Suppressor macrophage treated with lipopolysaccharide for 4 hours (primary cell): ENCODE measurements at regions not wholly inside any gene's neighbourhood (a gene's known extent, or its start where the extent isn't known, plus 50 kb on each side); places are given as distances from the start of the nearest gene placed in this dataset.

ENCODE experiments used
- DNase-seq: peaks from one replicate; pipeline ENCODE4 v3.0.0-alpha.2; 2020

DNA sequence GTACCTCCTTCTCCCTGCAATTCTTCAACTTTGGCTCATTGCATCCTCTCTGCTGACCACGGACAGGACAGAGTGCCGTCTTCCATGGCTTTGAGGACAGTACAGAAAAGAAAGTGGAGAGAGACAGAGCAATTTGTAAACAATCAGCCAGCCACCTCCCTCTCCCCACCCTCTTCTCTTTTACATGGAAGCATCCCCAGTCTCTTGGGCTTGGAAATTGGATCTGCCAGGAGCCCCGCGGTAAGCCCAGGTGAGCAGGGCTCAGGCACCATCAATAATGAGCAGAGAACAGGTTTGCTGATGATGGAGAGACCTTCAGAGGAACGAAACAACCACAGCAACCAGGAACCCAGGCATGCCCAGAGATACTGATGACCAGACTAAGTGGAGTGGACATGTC lies 194.9 kb upstream of the TNRC6C start:
- no peak for DNase-seq

DNA sequence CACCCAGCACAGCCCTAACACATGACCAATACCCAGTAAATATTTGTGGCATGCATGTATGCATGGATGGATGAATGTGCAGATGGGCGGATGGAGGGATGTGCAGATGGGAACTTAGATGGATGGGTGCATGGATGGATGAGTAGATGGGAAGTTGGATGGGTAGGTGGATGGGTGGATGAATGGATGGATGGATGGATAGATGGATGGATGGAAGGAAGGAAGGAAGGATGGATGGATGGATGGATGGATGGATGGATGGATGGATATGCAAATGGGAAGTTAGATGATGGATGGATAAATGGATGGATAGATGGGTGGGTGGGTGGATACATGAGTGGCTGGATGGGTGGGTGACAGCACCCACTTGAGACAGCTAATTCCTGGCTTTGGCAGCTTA lies 193.2 kb upstream of the TNRC6C start:
- DNase-seq, result no peak

DNA sequence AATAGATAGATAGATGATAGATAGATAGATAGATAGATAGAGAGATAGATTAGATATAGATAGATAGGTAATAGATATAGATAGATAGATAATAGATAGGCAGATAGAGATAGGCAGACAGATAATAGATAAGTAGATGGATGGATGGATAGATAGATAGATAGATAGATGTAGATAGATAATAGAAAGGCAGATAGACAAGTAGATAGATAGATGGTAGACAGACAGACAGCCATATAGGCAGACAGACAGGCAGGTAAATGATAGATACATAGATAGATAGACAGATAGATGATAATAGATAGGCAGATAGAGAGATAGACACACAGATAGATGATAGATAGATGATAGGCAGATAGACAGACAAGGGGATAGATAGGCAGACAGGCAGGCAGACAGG lies 191.4 kb upstream of the TNRC6C start:
- DNase-seq, result no peak

DNA sequence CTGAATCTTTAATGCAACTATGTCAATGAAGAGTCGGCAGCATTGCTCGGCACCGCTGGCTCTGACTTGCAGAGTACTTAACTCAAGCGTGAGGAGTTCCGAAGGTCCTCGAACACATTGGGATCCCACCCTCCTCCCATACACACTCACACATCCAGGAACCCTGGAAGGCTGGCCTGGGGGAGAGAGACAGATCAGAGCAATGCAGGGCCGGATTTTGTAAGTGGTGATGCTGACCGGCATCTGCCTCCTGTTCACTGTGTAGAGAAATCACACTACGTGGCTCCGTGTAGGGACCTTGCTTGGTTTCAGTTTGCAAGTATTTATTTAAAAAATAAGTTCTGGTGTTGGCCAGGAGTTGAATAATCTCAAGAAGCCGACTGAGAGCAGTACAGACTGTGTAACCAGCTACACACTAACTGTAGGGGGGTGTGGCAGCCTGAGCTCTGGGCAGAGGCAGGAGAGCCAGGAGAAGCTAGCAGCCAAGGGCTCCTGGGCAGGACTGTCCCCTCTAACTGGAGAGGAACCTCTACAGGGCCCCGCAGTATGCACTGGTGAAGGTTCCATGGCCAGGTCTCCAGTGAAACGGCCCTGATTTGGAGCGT lies 190.2 kb upstream of the TNRC6C start:
- no peak for DNase-seq

DNA sequence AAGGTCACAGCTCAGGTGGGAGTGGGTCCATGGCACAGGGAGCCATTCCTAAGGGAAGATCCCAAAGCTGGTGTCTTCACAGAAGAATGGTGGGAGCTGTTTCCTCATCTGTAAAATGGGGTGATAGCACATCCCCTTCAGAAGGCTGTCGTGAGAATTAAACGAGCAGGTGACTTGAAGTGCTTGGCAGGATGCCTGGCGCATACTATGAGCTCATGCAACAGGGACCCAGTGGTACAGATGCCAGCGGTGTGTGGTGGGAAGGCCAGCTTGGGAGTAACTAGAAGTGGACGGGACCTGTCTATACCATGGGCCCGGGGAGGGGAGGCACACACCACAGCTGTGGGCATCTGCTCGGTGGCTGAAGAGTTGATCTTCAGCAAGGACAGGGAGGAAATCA lies 189.3 kb upstream of the TNRC6C start:
- no peak for DNase-seq

DNA sequence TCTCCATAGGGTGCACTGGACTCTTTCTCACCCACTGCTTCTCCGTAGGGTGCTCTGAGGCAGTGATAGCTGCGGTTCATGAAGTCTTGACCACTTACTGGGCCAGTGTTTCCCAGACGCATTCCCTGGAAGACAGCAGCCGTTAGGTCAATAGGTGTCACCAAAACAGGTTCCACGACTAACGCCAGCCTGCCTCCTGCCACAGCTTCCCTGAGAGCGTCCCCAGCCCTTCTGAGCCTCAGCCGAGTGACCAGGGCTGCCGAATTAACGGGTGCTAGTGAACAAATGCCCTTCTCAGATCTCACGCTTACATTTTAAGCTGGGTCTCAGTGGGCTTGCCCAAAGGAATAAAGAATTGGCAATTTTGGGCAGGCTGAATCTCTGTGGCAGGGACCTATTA lies 188.7 kb upstream of the TNRC6C start:
- DNase-seq, result no peak

DNA sequence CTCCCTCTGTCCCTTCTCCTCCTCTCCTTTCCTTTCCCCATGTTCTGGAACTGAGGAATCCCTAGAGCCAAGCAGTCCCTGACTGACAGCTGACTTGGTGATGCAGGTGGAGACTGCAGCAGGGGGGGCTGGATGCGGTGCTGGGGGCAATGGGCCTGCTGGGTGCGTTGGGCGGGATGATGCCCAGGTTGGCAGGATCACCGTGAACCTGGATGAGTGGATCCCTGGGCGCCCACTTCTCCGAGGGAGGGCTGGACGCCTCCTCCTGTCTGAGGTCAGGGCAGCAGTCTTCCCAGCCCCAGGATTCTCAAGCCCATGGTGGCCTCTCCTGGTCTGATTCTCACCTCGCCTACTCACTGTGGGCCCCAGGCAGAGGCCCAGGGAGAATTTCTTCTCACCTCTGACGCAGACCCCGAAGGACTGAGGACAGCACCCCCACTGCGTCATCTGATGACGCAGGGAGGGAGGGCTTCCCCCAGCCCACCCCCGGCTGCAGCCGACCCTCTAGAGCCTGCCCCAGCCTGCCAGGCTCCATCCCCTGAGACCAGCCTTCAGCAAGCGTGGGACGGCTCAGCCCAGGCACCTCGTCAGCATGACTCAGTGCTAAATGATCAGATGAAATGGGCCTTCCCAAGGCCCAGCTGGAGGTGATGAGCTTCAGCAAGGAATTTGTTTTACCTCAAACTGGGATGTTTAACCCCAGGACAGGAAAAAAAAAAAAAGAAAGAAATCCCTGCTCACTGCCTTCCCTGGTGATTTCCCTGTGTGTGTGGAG lies 188.0 kb upstream of the TNRC6C start:
- DNase-seq, result no peak

DNA sequence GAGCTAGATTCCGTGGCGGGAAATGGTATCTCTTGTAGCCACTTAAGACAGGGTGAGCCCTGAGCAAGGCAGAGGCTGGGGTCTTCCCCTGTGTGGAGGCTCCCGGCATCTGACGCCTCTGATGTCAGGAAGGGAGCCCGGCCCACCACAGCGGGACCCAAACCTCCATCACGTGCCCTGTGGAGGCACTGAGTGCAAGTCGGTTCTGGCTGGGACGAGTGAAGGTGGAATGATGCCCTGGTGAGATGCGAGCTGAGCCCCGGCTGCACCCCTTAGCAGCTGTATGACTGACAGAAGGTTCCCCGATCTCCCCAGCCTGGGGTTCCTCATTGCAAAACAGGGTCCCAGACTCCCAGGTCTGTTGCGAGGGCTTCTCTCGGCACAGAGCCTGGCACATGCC lies 187.4 kb upstream of the TNRC6C start:
- DNase-seq, result no peak

DNA sequence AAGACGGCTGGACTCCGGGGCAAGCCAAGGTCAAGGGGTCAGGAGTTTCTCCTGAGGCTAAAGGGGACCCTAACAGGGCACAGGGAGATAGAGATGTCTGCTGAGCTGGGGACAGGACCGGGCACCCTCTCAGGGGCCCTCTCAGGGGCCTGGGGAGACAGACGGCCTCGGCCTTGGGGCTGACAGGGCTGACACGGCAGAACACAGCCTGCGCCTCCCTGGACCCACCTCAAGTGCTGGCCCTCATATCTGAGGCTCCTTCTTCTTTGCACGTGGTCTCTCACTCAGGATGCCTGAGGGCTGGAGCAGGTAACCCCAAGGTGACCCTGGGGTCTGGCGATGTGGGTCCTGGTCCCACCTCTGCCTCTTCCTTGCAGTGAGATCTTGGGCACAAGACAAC lies 186.9 kb upstream of the TNRC6C start:
- DNase-seq, result no peak

DNA sequence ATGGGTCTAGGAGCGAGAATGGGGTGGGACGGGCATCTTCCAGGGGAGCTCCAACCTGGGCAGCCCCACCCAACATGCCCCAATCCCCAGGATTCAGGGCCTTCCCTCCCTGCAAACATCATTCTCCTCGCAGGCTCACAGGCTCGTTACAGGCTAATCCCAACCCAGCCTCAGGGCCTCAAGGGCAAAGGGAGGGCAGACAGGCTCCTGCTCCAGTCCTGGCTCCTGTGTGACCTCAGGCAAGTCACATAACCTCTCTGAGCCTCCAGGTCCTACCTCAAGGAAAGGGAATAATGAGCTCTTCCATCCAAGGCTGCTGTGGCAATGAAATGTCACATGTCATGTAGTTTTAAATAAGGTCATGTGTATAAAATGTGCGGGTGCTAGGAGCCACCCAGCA lies 186.5 kb upstream of the TNRC6C start:
- DNase-seq, result no peak

DNA sequence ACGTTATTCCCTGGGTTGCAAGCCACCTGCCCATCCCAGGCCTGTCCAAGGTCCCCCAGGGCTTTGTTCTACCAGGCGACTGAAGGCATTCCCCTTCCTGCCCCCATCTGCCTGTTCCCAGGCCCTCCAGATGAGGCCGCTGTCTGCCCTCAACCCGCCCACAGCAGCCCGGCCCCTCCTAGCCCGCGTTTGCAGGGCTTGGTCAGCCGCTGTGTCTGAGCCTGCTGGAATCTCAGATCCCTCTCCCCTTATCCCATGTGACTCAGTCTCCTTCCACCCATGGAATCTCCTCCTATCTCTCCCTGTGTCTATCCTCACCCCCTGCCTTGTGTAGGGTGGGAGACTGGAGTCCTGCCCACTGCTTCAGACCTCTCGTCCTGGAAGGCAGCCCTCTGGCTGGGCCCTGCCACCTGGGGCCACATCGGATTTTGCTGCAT lies 186.0 kb upstream of the TNRC6C start:
- DNase-seq, result peak; percentile 77

DNA sequence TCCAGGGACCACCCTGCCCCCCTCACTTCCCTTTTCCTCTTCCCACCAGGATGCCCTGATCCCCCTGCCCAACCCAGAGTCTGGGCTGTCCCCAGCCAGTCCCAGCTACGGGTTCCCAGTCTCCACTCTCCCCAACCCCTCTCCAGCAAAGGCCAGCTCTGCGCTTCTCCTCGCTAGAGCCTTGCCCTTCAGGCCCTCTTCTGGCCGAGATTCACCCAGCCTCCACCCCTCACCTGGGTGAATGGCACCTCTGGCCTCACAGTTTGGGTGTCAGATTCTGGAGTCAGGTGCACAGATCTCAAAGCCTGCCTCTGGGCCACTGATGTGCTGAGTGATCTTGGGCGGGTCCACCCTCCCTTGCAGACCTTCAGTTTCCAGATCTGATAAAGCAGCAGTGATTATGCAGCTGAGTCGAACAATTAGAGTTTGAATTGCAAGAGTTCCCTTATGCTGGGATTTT lies 185.6 kb upstream of the TNRC6C start:
- no peak for DNase-seq

DNA sequence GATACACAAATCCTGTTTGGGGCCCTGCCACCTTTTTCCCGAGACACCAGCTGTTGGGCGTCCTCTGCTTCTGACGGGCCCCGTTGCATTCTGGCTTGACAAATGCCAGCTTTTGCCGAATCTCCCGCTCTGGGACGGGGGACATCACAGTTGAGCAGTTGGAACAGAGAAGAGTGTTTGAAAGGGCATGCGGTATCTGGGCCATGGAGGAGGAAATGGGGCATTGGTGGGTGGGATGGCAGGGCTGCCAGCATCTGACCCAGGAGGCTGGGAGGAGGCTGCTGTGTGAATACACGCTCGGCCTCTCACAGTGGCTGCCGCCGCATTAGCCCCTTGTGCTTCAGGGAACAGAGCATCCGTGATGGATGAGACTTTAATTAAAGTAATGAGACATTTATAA lies 184.3 kb upstream of the TNRC6C start:
- no peak for DNase-seq

DNA sequence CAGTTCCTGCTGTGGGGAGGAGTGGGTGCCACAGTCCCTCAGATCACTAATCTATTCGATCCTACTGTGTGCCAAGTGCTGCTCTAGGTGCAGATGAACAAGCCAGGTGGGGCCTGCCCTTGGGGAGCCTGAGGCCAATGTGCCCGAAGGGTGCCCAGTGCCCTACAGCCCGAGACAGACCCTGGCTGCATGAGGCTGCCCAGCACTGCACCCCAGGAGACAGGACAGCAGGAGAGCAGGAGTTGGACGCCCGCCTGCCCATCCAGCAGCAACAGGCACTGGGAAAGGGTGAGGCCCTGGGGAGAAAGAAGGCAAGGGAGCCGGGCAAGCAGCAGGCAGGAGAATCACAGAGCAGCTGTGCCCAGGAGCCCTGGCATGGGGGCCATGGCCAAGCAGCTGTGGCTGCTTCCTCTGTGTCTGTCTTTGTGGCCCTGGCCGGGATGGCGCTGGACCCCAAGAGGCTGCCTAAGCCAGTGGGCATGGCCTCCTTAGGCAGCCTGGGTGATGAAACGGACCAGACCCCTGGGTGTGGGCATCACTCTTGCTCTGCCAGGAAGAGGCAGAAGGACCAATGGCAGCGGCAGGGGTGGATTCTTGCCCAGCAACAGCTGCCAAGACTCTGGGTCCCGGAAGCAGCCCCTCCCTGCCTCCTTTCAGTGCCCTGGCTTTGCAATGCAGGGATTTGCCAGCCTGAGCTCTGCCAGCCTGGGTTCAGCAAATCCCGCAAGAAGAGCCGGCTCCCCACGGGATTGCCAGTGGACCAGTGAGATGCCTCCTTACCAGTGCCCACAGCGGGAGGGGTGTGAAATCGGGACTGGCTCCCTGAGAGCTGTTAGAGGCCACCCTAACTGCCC lies 179.6 kb upstream of the TNRC6C start:
- no peak for DNase-seq

DNA sequence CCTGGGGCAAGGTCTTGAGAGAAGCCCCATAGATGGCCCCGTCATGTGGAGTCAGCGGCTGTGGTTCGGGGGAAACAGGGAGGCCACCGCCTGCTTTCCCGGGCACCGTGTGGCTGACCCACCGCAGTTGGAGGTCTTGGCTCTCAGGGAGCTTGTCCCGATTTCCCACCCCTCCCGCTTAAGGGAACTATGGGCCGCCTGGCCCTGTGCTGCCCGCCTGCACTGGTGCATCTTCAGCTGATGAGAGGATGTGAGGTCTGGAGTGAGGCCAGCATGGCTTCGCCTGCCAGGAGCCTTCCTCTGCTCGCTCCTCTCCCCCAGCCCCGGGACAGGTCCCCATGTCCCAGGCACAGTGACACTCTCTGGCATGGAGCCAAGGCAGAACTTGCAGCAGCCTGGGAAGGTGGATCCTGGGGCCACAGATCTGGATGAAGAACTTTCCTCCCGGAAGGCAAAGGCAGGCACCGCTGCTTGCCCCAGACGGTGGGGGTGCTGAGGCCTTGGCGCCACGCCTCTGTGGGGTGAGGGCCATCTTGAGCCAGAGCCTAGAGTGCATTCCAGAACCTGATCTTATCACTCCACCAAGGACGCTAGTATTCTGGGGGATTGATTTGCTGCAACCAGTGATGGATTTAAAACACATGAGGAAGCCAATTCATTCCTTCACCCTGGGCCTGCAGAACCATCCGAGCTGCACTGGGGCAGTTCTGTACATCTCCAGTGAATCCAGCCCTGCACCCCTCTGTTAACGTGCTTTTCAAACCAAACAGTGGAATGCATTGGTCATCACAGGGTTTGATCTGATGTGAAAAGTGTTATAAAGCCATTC lies 178.6 kb upstream of the TNRC6C start:
- no peak for DNase-seq

DNA sequence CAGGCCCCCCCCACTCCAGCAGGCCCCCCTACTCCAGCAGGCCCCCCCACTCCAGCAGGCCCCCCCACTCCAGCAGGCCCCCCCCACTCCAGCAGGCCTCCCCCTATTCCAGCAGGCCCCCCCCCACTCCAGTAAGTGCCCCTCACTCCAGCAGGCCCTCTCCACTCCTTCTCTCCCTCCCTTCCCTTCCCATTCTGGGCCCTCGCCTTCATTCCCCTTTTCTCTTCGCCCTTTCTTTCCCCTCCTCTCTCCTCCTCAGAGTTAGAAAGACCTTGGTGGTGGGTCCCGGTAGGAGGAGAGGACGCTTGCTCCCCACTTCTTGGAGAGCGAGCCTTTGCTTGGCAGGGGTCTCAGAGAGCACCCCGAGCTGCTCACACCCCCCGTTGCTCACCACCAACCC lies 177.0 kb upstream of the TNRC6C start:
- DNase-seq, result no peak

DNA sequence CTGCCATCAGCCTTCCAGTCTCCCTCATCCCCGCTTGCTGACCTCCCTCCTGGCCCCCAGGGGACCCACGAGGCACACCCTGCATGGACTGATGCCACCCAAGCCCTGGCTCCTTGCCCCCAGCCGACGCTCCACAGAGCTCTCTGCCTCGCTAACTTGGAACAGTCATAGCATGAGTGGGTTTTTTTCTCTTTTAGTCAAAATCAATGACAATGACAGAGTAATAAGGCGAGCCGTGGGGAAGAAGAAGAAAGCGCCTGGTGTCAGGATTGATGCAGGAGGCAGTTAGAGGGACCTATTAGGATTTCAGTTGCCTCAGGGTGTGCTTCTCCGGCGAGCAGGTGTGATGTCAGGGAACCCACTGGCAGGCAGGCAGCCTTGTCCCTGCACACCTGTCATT lies 176.3 kb upstream of the TNRC6C start:
- no peak for DNase-seq

DNA sequence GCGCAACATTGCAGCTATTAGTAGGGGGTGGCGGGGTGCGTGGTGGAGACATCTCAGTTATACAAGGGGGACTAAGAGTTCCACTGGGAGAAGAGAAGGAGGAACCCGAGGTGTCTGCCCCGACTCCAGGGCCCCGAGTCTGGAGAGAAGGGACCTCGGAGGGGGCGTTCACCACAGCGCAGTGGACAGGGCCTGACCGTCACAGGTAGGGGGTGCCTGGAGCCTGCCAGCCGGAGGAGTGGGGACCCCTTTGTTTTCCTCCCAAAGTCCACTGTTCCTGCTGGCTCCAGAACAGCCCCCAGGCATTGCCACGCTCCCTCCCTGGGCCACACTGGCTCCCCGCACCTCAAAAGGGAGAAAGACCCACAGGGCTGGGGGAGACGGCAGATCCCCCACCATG lies 175.9 kb upstream of the TNRC6C start:
- no peak for DNase-seq

DNA sequence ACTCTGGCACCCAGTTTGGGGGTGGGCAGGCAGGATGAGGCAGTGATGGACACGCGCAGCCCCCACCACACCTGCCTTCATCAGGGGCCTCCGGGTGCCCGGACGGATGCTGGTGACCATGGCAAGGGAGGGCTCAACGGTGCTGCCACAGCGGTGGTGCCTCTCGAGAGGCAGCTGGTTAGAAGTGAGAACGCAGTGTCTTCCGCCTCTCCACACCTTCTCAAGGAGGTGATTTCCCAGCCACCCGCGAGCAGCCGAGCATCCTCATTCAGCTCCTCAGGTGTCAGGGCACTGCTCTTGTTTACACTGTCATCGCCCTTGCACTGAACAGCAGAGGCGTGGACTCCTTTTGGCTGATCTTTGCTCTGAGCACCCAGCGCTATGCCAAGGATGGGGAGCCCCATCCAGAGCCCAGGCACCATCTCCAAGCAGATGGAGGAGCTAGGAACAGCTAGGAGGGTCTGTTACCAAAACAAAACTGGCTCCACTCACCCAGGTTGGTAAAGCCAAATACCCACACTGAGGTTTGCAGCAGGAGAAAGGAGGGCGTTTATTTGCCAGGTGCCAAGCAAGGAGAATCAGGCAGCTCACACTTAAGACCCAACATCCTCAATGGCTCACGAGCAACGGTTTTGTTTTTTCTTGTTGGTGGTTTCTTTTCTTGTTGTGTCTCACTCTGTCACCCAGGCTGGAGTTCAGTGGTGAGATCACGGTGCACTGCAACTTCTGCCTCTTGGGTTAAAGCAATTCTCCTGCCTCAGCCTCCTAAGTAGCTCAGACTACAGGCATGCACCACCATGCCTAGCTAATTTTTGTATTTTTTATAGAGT lies 174.3 kb upstream of the TNRC6C start:
- DNase-seq, result no peak

DNA sequence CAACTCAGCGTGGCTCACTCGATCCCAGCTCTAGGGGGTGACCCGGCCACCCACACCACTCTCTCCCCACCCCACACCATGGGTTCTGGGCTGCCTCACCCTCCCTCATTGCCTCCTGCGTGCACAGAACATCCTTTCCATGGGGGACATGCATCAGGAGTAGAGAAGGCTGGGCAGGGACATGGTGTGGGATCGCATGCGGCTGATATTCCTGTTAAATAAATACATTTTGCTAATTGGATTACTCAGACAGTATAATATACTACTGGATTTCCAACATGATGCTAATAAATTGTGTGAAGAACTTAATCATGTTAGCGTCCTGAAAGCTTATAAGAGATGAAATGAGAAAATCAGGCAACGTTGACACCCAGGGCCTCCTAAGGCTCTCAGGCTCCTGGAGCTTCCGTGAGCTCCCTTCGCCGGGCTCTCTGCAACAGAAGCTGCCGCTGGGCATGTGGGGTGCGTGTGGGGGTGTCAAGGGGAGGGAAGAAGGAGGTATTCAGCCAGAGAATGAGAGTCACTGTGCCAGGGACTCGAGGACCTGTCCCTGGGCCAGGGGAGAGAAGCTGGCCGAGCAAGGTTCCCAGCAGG lies 173.1 kb upstream of the TNRC6C start:
- DNase-seq, result no peak

DNA sequence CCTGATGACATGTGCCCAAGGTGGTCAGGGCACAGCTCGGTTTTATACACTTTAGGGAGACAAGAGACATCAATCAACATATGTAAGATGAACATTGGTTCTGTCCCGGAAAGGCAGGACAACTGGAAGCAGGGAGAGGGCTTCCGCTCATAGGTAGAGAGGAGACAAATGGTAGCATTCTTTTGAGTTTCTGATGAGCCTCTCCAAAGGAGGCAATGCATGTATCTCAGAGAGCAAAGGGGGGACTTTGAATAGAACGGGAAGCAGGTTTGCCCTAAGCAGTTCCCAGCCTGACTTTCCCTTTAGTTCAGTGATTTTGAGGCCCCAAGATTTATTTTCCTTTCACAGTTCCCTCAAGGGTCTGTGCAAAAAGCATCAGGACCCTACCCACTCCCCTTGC lies 172.4 kb upstream of the TNRC6C start:
- DNase-seq, result no peak
